HepG2 (cell line): ENCODE measurements at regions not wholly inside any gene's neighbourhood (a gene's known extent, or its start where the extent isn't known, plus 50 kb on each side); places are given as distances from the start of the nearest gene placed in this dataset.

Source experiments
- ATAC-seq: fragments of 200-7000 bp; cut with Tn5 transposase; 3 replicates; pipeline ENCODE4 v1.9.1; 2020; ENCODE audit warnings: mild to moderate bottlenecking, moderate library complexity
- BruUV-seq: library from RNA; stranded (reverse); fragments of 400-500 nt; replicated peaks from 2 replicates; lab custom pipeline; 2021; lab: Mats Ljungman, UMichigan
- CTCF ChIA-PET: fragments of 300-600 bp; formaldehyde crosslinking; extraction: SDS; loops from one replicate; lab custom pipeline; 2021; ENCODE audit warnings: low total read pairs, inconsistent platforms, low intra/inter-chr PET ratio; lab: Yijun Ruan, JAX
- POLR2A ChIA-PET: fragments of 350-600 bp; sonication (Branson Sonifier 250); formaldehyde crosslinking; loops from one replicate; lab custom pipeline; 2020; ENCODE audit warnings: antibody characterized with exemption, inconsistent platforms; lab: Yijun Ruan, JAX
- DNase-seq: peaks from one replicate; pipeline ENCODE4 v3.0.0-alpha.2; 2015; ENCODE audit warnings: low spot score
- FAIRE-seq: peaks from 3 replicates; lab custom pipeline; 2011; peaks lifted over from hg19 to GRCh38; lab: Jason Lieb, UNC
- H2AFZ ChIP-seq: one replicate; pipeline ENCODE4 v1.6.1; 2011; ENCODE audit warnings: low read length, inconsistent platforms
- H3K27ac ChIP-seq: fragments of 300-600 bp; 3 replicates; pipeline ENCODE4 v1.8.0; 2011; ENCODE audit warnings: mixed run types, mild to moderate bottlenecking, mixed read lengths, low read length, inconsistent platforms; ENCODE audit not compliant: insufficient read depth; ENCODE audit errors: extremely low read length
- H3K27me3 ChIP-seq, 2 experiments: fragments of 200-600 bp in 1 of 2; 2 replicates in 1 of 2; 3 replicates in 1 of 2; pipeline versions ENCODE4 v1.6.0 to v1.8.0; 2011; ENCODE audit warnings: low read length in 2 of 2, mild to moderate bottlenecking in 2 of 2, moderate library complexity in 2 of 2, inconsistent platforms in 1 of 2; ENCODE audit not compliant: insufficient read depth in 2 of 2, control insufficient read depth in 1 of 2
- H3K36me3 ChIP-seq, 2 experiments: fragments of 200-600 bp in 1 of 2; replicated peaks in 1 of 2; 2 replicates in 1 of 2; 3 replicates in 1 of 2; pipeline versions ENCODE4 v1.5.1 to v1.8.0; 2011; ENCODE audit warnings: low read length in 2 of 2, inconsistent platforms in 1 of 2; ENCODE audit not compliant: insufficient read depth in 2 of 2, control insufficient read depth in 1 of 2
- H3K4me1 ChIP-seq: 2 replicates; pipeline ENCODE4 v1.5.1; 2012; ENCODE audit warnings: low read length, inconsistent platforms; ENCODE audit not compliant: insufficient read depth
- H3K4me2 ChIP-seq: 2 replicates; pipeline ENCODE4 v1.6.0; 2011; ENCODE audit warnings: low read depth, low read length, inconsistent platforms
- H3K4me3 ChIP-seq, 3 experiments: fragments of 200-600 bp in 1 of 3; sonication (generic), shearing (Covaris generic) in 1 of 3; replicated peaks in 1 of 3; 2 replicates each; pipeline ENCODE4 v1.5.1; 2011 to 2016; ENCODE audit warnings: low read length in 3 of 3, inconsistent platforms in 2 of 3, low read depth in 2 of 3, mild to moderate bottlenecking in 2 of 3, control low read depth in 1 of 3, mixed read lengths in 1 of 3; ENCODE audit not compliant: insufficient read depth in 1 of 3
- H3K79me2 ChIP-seq: one replicate; pipeline ENCODE4 v1.6.1; 2011; ENCODE audit warnings: low read length, inconsistent platforms; ENCODE audit not compliant: insufficient read depth
- H3K9ac ChIP-seq: 2 replicates; pipeline ENCODE4 v1.6.0; 2011; ENCODE audit warnings: mild to moderate bottlenecking, low read depth, low read length, inconsistent platforms; ENCODE audit not compliant: insufficient read depth
- H3K9me3 ChIP-seq: 2 replicates; pipeline ENCODE4 v1.5.1; 2012; ENCODE audit warnings: mild to moderate bottlenecking, low read length
- H4K20me1 ChIP-seq: 2 replicates; pipeline ENCODE4 v1.6.0; 2011; ENCODE audit warnings: inconsistent platforms, mild to moderate bottlenecking, low read length, moderate library complexity; ENCODE audit not compliant: insufficient read depth
- EEA1 ChIP-seq: sonication (generic); formaldehyde crosslinking; IDR thresholded peaks from 2 replicates; pipeline ENCODE4 v1.5.1; 2020; ENCODE audit warnings: mild to moderate bottlenecking, missing genetic modification reagents, borderline replicate concordance
- ETV6 ChIP-seq: sonication (generic); formaldehyde crosslinking; conservative IDR thresholded peaks from 2 replicates; pipeline ENCODE4 v1.4.0; 2020; ENCODE audit warnings: missing genetic modification reagents
- HNF1B ChIP-seq: sonication (generic); formaldehyde crosslinking; IDR thresholded peaks from 2 replicates; pipeline ENCODE4 v1.5.1; 2020; ENCODE audit warnings: mild to moderate bottlenecking, moderate library complexity, missing genetic modification reagents
- KAT2B ChIP-seq: fragments of 150-350 bp; IDR thresholded peaks from 2 replicates; pipeline ENCODE4 v1.6.1; 2014; ENCODE audit warnings: low read depth, low read length, borderline replicate concordance
- MAF1 ChIP-seq: sonication (generic); formaldehyde crosslinking; IDR thresholded peaks from 2 replicates; pipeline ENCODE4 v1.5.0; 2020; ENCODE audit warnings: missing genetic modification reagents, borderline replicate concordance
- NBN ChIP-seq: fragments of 450-650 bp; conservative IDR thresholded peaks from 2 replicates; pipeline ENCODE4 v1.6.1; 2017
- NFKBIZ ChIP-seq: IDR thresholded peaks from 2 replicates; pipeline ENCODE4 v1.6.1; 2018; ENCODE audit warnings: missing genetic modification reagents, missing compliant biosample characterization
- STAG1 ChIP-seq: sonication (generic); formaldehyde crosslinking; IDR thresholded peaks from 2 replicates; pipeline ENCODE4 v1.4.0; 2020; ENCODE audit warnings: missing genetic modification reagents
- TRIM24 ChIP-seq: sonication (generic); formaldehyde crosslinking; IDR thresholded peaks from 2 replicates; pipeline ENCODE4 v1.8.0; 2022; ENCODE audit warnings: mild to moderate bottlenecking, missing genetic modification reagents
- ZC3H13 ChIP-seq: sonication (generic); formaldehyde crosslinking; IDR thresholded peaks from 2 replicates; pipeline ENCODE4 v1.8.1; 2023; ENCODE audit warnings: mild to moderate bottlenecking, missing genetic modification reagents, moderate library complexity
- ZFX ChIP-seq: sonication (generic); formaldehyde crosslinking; IDR thresholded peaks from 2 replicates; pipeline ENCODE4 v1.4.0; 2020; ENCODE audit warnings: mild to moderate bottlenecking, low read depth, missing genetic modification reagents, moderate library complexity
- ZMYM4 ChIP-seq: sonication (generic); formaldehyde crosslinking; IDR thresholded peaks from 2 replicates; pipeline ENCODE4 v1.8.1; 2023; ENCODE audit warnings: mild to moderate bottlenecking, missing genetic modification reagents
- ZNF557 ChIP-seq: sonication (generic); formaldehyde crosslinking; IDR thresholded peaks from 2 replicates; pipeline ENCODE4 v1.4.0; 2020; ENCODE audit warnings: missing genetic modification reagents
- ZNF605 ChIP-seq: sonication (generic); formaldehyde crosslinking; IDR thresholded peaks from 2 replicates; pipeline ENCODE4 v1.8.0; 2022; ENCODE audit warnings: mild to moderate bottlenecking, missing genetic modification reagents
- ZNF780A ChIP-seq: sonication (generic); formaldehyde crosslinking; IDR thresholded peaks from 2 replicates; pipeline ENCODE4 v1.8.0; 2022; ENCODE audit warnings: mild to moderate bottlenecking, missing genetic modification reagents, moderate library complexity
- ZSCAN29 ChIP-seq: sonication (generic); formaldehyde crosslinking; conservative IDR thresholded peaks from 2 replicates; pipeline ENCODE4 v1.4.0; 2020; ENCODE audit warnings: mild to moderate bottlenecking, missing genetic modification reagents
- WGBS: methylation state at CpG from one replicate; pipeline ENCODE4 v1.1.6; 2017; ENCODE audit warnings: low lambda C conversion rate; 5-methylcytosine and 5-hydroxymethylcytosine counted together
- in situ Hi-C: cut with HindIII; loops from 2 replicates; pipeline ENCODE4 v1.10.0; 2017; ENCODE audit warnings: low pct_unique_long_range_greater_than_20kb; ENCODE audit not compliant: extremely low pct_ligation_motif_present
- intact Hi-C: fragments of 100-400 bp; cut with micrococcal nuclease; formaldehyde crosslinking; loops from one replicate; pipeline ENCODE4 v1.10.0; 2022; ENCODE audit not compliant: unreplicated experiment
- TF ChIP-seq, protein P1 (sequence below): sonication (generic); formaldehyde crosslinking; IDR thresholded peaks from 2 replicates; pipeline ENCODE4 v1.4.0; 2020; ENCODE audit warnings: missing genetic modification reagents; ENCODE audit errors: not compliant biosample characterization

DNA sequence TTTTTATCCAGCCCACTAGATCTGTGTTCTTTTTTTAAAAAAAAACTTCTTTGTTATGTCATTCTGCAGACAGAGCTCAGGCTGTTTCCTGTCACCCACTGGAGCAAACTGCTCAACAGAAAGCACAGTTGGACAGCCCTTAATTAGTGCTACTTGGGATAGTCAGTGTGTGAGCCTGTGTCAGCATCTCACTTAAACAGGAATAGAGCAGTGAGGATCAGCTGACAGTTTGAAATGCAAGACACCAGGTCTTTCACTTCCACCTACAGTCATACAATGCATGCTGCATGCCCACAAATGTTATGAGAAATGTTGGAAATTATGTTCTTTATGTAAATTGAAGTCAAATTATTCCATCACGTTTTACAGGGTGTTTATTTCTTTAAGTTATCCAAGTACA lies 174.9 kb downstream of the NR4A2 start:
- FAIRE-seq (no peak), ATAC-seq (no peak)
- H3K27ac ChIP-seq, result no peak overlapping the region
- no peaks in the 10 kb centered on the region for H3K36me3 ChIP-seq
- intact Hi-C loops, result loop anchor here (5.0 kb wide), 1 partner anchor 430 kb away; no protein-coding TSS in a partner anchor
- H3K79me2 ChIP-seq, result no peaks in the 10 kb centered on the region
- BruUV-seq, result no TSS peak
- 0 out of 2 replicates have a peak, but pooled peaks cover 7% of the 10 kb centered on the region for H3K4me1 ChIP-seq
- POLR2A ChIA-PET, result no interaction called here
- TF ChIP-seq ETV6 (CRISPR knock-in tag) (no peak), TRIM24 (CRISPR knock-in tag) (no peak), ZFX (CRISPR knock-in tag) (no peak), EEA1 (CRISPR knock-in tag) (no peak), NFKBIZ (CRISPR knock-in tag) (no peak), ZNF780A (CRISPR knock-in tag) (no peak)
- TF ChIP-seq, protein P1, sequence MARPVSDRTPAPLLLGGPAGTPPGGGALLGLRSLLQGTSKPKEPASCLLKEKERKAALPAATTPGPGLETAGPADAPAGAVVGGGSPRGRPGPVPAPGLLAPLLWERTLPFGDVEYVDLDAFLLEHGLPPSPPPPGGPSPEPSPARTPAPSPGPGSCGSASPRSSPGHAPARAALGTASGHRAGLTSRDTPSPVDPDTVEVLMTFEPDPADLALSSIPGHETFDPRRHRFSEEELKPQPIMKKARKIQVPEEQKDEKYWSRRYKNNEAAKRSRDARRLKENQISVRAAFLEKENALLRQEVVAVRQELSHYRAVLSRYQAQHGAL, result no peak
- TF ChIP-seq, all 625 proteins: peak for 0
- CTCF ChIA-PET, result no interaction called here
- H2AFZ ChIP-seq, result no peak overlapping the region
- no peaks in the 10 kb centered on the region for H3K9me3 ChIP-seq
- H4K20me1 ChIP-seq, result no peaks in the 10 kb centered on the region
- no peak overlapping the region for H3K9ac ChIP-seq
- no peak overlapping the region for H3K4me3 ChIP-seq
- in situ Hi-C loops, result no loop called here
- no peak for DNase-seq
- H3K4me2 ChIP-seq, result no peak overlapping the region
- WGBS, result 36% methylated on average over 1 of the region's 1 CpG
- no peaks in the 10 kb centered on the region for H3K27me3 ChIP-seq

DNA sequence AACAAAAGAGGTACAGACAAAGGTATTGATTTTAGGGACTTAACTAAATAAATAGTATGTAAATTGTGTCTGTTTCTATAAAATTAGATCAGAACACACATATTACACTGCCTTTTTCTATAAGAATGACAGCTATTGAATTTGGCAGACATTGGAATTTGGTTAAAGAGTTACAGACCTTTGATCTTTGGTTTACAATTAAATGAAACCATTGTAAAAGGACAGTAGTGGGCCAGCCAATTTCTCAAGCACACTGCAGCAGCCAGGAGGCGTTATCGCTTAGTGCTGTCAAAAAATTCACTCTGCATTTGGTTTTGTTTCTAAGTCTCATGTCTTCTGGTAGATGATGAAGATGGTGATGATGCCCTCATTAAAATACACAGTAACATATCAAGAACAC lies 175.9 kb downstream of the NR4A2 start:
- H3K36me3 ChIP-seq, result no peaks in the 10 kb centered on the region
- ChIA-PET POLR2A (no interaction called here), CTCF (no interaction called here)
- H3K4me1 ChIP-seq, result 0 out of 2 replicates have a peak, but pooled peaks cover 7% of the 10 kb centered on the region
- H4K20me1 ChIP-seq, result no peaks in the 10 kb centered on the region
- WGBS, result 28% methylated on average over 2 of the region's 2 CpGs
- no peak overlapping the region for H3K9ac ChIP-seq
- in situ Hi-C loops, result no loop called here
- no peak overlapping the region for H2AFZ ChIP-seq
- ATAC-seq, result peak; percentile 85
- H3K4me3 ChIP-seq, result no peak overlapping the region
- H3K9me3 ChIP-seq, result no peaks in the 10 kb centered on the region
- peak; percentile 50 for DNase-seq
- no peak overlapping the region for H3K4me2 ChIP-seq
- H3K79me2 ChIP-seq, result no peaks in the 10 kb centered on the region
- intact Hi-C loops, result loop anchor here (5.0 kb wide), 1 partner anchor 431 kb away; no protein-coding TSS in a partner anchor
- FAIRE-seq, result no peak
- no peak overlapping the region for H3K27ac ChIP-seq
- no peaks in the 10 kb centered on the region for H3K27me3 ChIP-seq
- no TSS peak for BruUV-seq
- TF ChIP-seq STAG1 (CRISPR knock-in tag) (peak; percentile 32), ZMYM4 (CRISPR knock-in tag) (no peak), KAT2B (no peak), HNF1B (CRISPR knock-in tag) (no peak), ZNF605 (CRISPR knock-in tag) (no peak), ZSCAN29 (CRISPR knock-in tag) (no peak), NBN (no peak), ZC3H13 (CRISPR knock-in tag) (no peak), ZNF557 (CRISPR knock-in tag) (no peak), MAF1 (CRISPR knock-in tag) (no peak)
